Vagina (tissue), 2 donors: ENCODE measurements at regions not wholly inside any gene's neighbourhood (a gene's known extent, or its start where the extent isn't known, plus 50 kb on each side); places are given as distances from the start of the nearest gene placed in this dataset.

Experiments
- POLR2A ChIP-seq, 2 donors: fragments of 450-650 bp; IDR thresholded peaks; one replicate each; pipeline ENCODE4 v1.6.1; 2017; ENCODE audit warnings: antibody characterized with exemption in 2 of 2, mild to moderate bottlenecking in 2 of 2, moderate library complexity in 2 of 2
- TF ChIP-seq, protein P1 (sequence below), 3 experiments: fragments of 450-650 bp in 2 of 3; fragments of 200-600 bp in 1 of 3; sonication (generic) in 1 of 3; IDR thresholded peaks; one replicate each; pipeline ENCODE4 v1.5.1; 2017 to 2019; ENCODE audit warnings: antibody characterized with exemption in 3 of 3, mild to moderate bottlenecking in 2 of 3, moderate library complexity in 2 of 3

DNA sequence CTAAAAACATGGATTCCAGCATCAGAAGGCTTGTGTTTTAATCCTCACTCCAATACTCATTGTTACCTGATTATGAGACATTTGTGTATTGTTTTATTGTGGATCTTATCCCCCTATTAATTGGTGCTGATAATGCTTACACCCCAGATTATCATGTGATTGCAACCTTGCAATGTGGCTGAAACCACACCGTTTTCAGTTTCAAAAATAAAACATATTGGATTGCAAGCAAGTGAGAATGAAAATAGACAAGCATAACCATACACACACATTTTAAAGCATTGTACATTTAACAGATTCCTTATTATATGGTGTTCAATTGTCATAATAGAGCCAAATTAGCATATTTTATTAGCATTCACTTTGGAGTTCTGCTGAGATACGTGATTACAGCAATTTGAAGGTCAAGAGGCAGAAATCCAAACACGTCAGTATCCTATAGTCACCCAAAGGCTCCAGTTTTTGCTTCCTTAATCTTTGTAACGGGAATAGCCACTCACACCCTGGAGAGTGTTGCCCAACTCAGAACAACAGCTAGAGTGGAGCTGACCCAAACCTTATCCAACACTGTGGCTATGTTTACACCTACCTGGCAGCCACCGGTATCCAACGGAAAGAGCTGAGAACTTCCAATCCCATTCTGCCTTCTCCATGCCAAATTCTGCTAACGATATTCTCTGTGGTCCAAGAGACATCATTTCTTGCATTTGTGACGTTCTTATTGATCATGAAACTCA lies 317.1 kb upstream of the KLF6 start:
- TF ChIP-seq, protein P1, sequence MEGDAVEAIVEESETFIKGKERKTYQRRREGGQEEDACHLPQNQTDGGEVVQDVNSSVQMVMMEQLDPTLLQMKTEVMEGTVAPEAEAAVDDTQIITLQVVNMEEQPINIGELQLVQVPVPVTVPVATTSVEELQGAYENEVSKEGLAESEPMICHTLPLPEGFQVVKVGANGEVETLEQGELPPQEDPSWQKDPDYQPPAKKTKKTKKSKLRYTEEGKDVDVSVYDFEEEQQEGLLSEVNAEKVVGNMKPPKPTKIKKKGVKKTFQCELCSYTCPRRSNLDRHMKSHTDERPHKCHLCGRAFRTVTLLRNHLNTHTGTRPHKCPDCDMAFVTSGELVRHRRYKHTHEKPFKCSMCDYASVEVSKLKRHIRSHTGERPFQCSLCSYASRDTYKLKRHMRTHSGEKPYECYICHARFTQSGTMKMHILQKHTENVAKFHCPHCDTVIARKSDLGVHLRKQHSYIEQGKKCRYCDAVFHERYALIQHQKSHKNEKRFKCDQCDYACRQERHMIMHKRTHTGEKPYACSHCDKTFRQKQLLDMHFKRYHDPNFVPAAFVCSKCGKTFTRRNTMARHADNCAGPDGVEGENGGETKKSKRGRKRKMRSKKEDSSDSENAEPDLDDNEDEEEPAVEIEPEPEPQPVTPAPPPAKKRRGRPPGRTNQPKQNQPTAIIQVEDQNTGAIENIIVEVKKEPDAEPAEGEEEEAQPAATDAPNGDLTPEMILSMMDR (IDR thresholded peaks at IDR 0.05) = no peak
- TF ChIP-seq POLR2A (IDR thresholded peaks at IDR 0.05) = no peak
